CD4-positive, alpha-beta memory T cell (primary cell): ENCODE measurements at regions not wholly inside any gene's neighbourhood (a gene's known extent, or its start where the extent isn't known, plus 50 kb on each side); places are given as distances from the start of the nearest gene placed in this dataset.
A peak's percentile ranks its signal among the peaks of the same experiment; 100 is the strongest.
"Not testable (repeated sequence)": the region's sequence is repeated elsewhere in the genome, so short reads cannot be mapped to it uniquely, and the experiment has no call there.

Source experiments
- CTCF ChIA-PET: fragments of 350-600 bp; sonication (Branson Sonifier 250); formaldehyde crosslinking; loops from one replicate; lab custom pipeline; 2021; ENCODE audit warnings: inconsistent platforms; ENCODE audit not compliant: partially characterized antibody; lab: Charles Lee
- POLR2A ChIA-PET: fragments of 350-600 bp; sonication (Branson Sonifier 250); formaldehyde crosslinking; loops from one replicate; lab custom pipeline; 2021; ENCODE audit not compliant: partially characterized antibody; lab: Charles Lee
- DNase-seq, 5 donors: peaks; one replicate each; pipeline versions ENCODE4 v3.0.0 to v3.0.0-alpha.2; 2020 to 2022; ENCODE audit warnings: mixed read lengths in 1 of 5
- H3K27ac ChIP-seq: one replicate; pipeline ENCODE4 v1.7.0; 2013; ENCODE audit warnings: low read depth, low read length
- H3K27me3 ChIP-seq: 2 replicates; pipeline ENCODE4 v1.7.0; 2013; ENCODE audit warnings: mild to moderate bottlenecking, low read length, moderate library complexity; ENCODE audit not compliant: insufficient read depth
- H3K36me3 ChIP-seq: 2 replicates; pipeline ENCODE4 v1.7.0; 2013; ENCODE audit warnings: mild to moderate bottlenecking, low read length, moderate library complexity; ENCODE audit not compliant: insufficient read depth
- H3K4me1 ChIP-seq: 2 replicates; pipeline ENCODE4 v1.7.0; 2013; ENCODE audit warnings: mild to moderate bottlenecking, low read length, moderate library complexity; ENCODE audit not compliant: insufficient read depth
- H3K4me3 ChIP-seq, 2 donors: one replicate each; pipeline ENCODE4 v1.7.0; 2013; ENCODE audit warnings: low read length in 2 of 2, mild to moderate bottlenecking in 1 of 2
- H3K9me3 ChIP-seq, 2 donors: one replicate each; pipeline ENCODE4 v1.7.0; 2013; ENCODE audit warnings: low read length in 2 of 2, control low read depth in 1 of 2; ENCODE audit not compliant: control insufficient read depth in 1 of 2
- H3K27ac Mint-ChIP-seq, 7 donors: one replicate each; pipeline ENCODE4 v1.8.0; 2020 to 2021; ENCODE audit warnings: mixed read lengths in 7 of 7, mild to moderate bottlenecking in 6 of 7, inconsistent platforms in 3 of 7, moderate library complexity in 3 of 7
- H3K27me3 Mint-ChIP-seq, 2 donors: one replicate each; pipeline ENCODE4 v1.8.0; 2020 to 2021; ENCODE audit warnings: mixed read lengths in 2 of 2
- H3K36me3 Mint-ChIP-seq, 2 donors: one replicate each; pipeline ENCODE4 v1.8.0; 2020 to 2021; ENCODE audit warnings: mixed read lengths in 2 of 2, inconsistent platforms in 1 of 2, mild to moderate bottlenecking in 1 of 2
- H3K4me1 Mint-ChIP-seq, 4 donors: one replicate each; pipeline ENCODE4 v1.8.0; 2020 to 2021; ENCODE audit warnings: mixed read lengths in 4 of 4, mild to moderate bottlenecking in 1 of 4
- H3K4me3 Mint-ChIP-seq, 8 donors: one replicate each; pipeline ENCODE4 v1.8.0; 2020 to 2021; ENCODE audit warnings: mixed read lengths in 8 of 8, mild to moderate bottlenecking in 7 of 8, moderate library complexity in 6 of 8, inconsistent platforms in 3 of 8
- H3K9me3 Mint-ChIP-seq, 8 donors: one replicate each; pipeline ENCODE4 v1.8.0; 2020 to 2021; ENCODE audit warnings: mixed read lengths in 8 of 8, mild to moderate bottlenecking in 5 of 8, inconsistent platforms in 3 of 8, moderate library complexity in 1 of 8
- intact Hi-C: fragments of 100-400 bp; cut with micrococcal nuclease; formaldehyde crosslinking; loops from one replicate; pipeline ENCODE4 v1.15.1; 2023

DNA sequence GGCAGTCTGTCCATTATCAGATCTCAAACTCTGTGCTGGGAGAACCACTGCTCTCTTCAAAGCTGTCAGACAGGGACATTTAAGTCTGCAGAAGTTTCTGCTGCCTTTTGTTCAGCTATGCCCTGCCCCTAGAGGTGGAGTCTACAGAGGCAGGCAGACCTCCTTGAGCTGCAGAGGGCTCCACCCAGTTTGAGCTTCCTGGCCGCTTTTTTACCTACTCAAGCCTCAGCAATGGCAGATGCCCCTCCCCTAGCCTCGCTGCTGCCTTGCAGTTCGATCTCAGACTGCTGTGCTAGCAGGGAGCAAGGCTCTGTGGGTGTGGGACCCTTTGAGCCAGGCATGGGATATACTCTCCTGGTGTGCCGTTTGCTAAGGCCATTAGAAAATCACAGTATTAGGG is 171.1 kb downstream of the CAVIN4 start:
- H3K4me1 Mint-ChIP-seq, H3K27me3 Mint-ChIP-seq, H3K4me1 ChIP-seq, H3K4me3 ChIP-seq, DNase-seq, H3K27me3 ChIP-seq, POLR2A ChIA-PET, H3K36me3 Mint-ChIP-seq, CTCF ChIA-PET, H3K36me3 ChIP-seq, intact Hi-C loops, H3K9me3 ChIP-seq, H3K27ac ChIP-seq, H3K27ac Mint-ChIP-seq, H3K4me3 Mint-ChIP-seq: not testable (repeated sequence)
- H3K9me3 Mint-ChIP-seq: peaks cover 4 to 24% (median 10%) of the 10 kb centered on the region in 8 donors

DNA sequence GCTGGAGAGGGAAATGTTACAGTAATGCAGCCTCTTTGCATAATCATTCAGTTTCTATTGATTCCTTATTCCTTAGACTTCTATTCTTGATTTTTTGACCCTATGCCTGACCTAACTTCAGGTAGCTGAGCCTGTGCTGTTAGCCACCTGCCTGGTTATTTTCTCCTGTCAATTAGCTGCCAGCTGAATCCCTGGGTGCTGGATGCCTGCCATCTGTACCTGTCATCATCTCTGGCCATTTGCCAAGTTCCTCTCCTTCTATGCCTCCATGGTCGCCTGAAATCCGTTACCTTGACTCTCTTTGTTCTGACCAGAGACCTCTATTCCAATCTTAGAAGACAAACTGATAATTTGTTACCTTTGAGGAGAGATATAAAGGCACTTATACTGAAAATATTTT is 178.3 kb downstream of the CAVIN4 start:
- DNase-seq: no peak
- no peaks in the 10 kb centered on the region for H3K36me3 ChIP-seq
- H3K27ac ChIP-seq: no peak overlapping the region
- Mint-ChIP-seq H3K4me3 (no peak overlapping the region), H3K9me3 (peaks cover 0 to 11% (median 6%) of the 10 kb centered on the region in 8 donors), H3K27me3 (no peaks in the 10 kb centered on the region), H3K36me3 (no peaks in the 10 kb centered on the region), H3K27ac (peak overlapping the region in 1 of 7 donors; percentile 49), H3K4me1 (no peaks in the 10 kb centered on the region)
- no peaks in the 10 kb centered on the region for H3K4me1 ChIP-seq
- H3K4me3 ChIP-seq: no peak overlapping the region
- intact Hi-C loops: no loop called here
- ChIA-PET CTCF (no interaction called here), POLR2A (no interaction called here)
- no peaks in the 10 kb centered on the region for H3K9me3 ChIP-seq
- no peaks in the 10 kb centered on the region for H3K27me3 ChIP-seq

DNA sequence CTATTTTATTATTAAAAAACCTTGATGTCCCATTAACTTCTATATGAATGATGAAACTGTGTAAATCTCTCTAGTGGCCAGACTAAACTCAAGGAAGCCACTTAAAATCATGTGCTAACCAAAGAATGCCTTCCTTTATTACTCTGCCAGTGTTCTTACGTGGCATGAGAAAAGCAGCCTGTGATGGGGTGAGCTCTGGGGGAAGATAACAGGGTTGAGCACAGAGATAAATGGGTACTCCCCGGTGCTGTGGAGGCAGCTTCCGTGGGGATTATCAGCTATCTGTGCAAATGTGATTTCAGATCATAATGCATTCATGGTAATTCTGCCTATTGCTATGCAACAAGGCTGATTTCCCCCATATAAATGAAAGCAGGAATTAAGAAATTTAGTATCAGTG is 181.3 kb downstream of the CAVIN4 start:
- ChIA-PET POLR2A (no interaction called here), CTCF (no interaction called here)
- H3K27ac Mint-ChIP-seq: no peak overlapping the region
- no peak overlapping the region for H3K4me3 ChIP-seq
- DNase-seq: no peak
- H3K27me3 ChIP-seq: no peaks in the 10 kb centered on the region
- H3K4me3 Mint-ChIP-seq: no peak overlapping the region
- H3K36me3 Mint-ChIP-seq: no peaks in the 10 kb centered on the region
- H3K27ac ChIP-seq: no peak overlapping the region
- peaks cover 0 to 15% (median 3%) of the 10 kb centered on the region in 8 donors for H3K9me3 Mint-ChIP-seq
- H3K9me3 ChIP-seq: no peaks in the 10 kb centered on the region
- no peaks in the 10 kb centered on the region for H3K36me3 ChIP-seq
- no peaks in the 10 kb centered on the region for H3K4me1 ChIP-seq
- no peaks in the 10 kb centered on the region for H3K27me3 Mint-ChIP-seq
- intact Hi-C loops: no loop called here
- H3K4me1 Mint-ChIP-seq: no peaks in the 10 kb centered on the region

DNA sequence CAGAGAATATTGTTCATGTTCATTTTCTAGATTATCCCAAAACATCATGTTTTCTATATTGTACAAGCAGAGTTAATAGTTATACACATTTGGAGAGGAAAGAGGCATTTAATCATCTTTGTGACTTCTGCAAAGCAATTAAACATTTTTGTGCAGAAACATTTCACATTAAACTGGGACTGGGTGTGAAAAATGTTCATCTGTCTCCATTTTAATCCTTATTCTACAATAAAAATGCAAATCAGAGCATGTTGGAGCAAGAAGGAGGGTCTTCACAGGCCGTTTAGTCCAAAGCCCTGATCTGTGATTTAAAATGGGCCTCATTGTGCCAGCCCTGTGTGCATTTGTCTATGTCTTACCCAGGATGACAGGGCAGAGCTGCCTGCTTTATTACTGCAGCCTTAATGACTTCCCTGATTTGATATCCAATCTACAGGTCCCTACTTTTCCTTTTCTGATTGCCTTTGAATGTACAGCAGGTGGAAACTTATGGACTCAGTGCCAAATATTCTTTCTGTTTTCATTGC is 183.5 kb downstream of the CAVIN4 start:
- Mint-ChIP-seq H3K9me3 (peaks cover 0 to 16% (median 1%) of the 10 kb centered on the region in 8 donors), H3K27me3 (no peaks in the 10 kb centered on the region), H3K4me3 (no peak overlapping the region), H3K36me3 (no peaks in the 10 kb centered on the region), H3K4me1 (no peaks in the 10 kb centered on the region), H3K27ac (no peak overlapping the region)
- CTCF ChIA-PET: no interaction called here
- no peaks in the 10 kb centered on the region for H3K36me3 ChIP-seq
- H3K4me1 ChIP-seq: no peaks in the 10 kb centered on the region
- intact Hi-C loops: no loop called here
- DNase-seq: no peak
- H3K27ac ChIP-seq: no peak overlapping the region
- POLR2A ChIA-PET: no interaction called here
- no peaks in the 10 kb centered on the region for H3K27me3 ChIP-seq
- no peaks in the 10 kb centered on the region for H3K9me3 ChIP-seq
- H3K4me3 ChIP-seq: no peak overlapping the region

DNA sequence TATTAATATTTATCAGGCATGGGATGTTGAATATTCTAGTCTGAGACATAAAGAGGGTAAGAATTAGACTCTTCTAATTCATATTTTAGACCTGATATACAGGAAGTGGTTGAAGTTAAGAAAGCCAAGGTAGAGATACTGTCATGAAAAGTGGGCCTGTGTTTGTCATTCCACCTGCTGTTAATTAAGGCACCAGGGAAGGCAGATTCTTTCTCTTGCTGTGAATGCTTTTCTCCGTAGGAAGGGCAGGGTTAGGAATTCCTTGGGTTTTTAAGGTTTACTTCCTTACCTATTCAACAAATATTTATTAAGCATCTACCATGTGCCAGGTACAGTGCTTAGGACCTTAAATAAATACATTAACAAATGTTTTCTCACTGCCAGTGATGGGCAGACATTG is 196.4 kb downstream of the CAVIN4 start:
- peaks cover 3 to 5% of the 10 kb centered on the region in 2 donors for H3K27me3 Mint-ChIP-seq
- H3K4me3 Mint-ChIP-seq: no peak overlapping the region
- H3K27ac Mint-ChIP-seq: no peak overlapping the region
- Histone ChIP-seq H3K27me3 (no peaks in the 10 kb centered on the region), H3K9me3 (no peaks in the 10 kb centered on the region), H3K27ac (no peak overlapping the region), H3K4me3 (no peak overlapping the region), H3K4me1 (no peaks in the 10 kb centered on the region), H3K36me3 (no peaks in the 10 kb centered on the region)
- H3K4me1 Mint-ChIP-seq: no peaks in the 10 kb centered on the region
- intact Hi-C loops: no loop called here
- ChIA-PET CTCF (no interaction called here), POLR2A (no interaction called here)
- no peaks in the 10 kb centered on the region for H3K36me3 Mint-ChIP-seq
- DNase-seq: no peak
- peaks cover 0 to 5% (median 4%) of the 10 kb centered on the region in 8 donors for H3K9me3 Mint-ChIP-seq

DNA sequence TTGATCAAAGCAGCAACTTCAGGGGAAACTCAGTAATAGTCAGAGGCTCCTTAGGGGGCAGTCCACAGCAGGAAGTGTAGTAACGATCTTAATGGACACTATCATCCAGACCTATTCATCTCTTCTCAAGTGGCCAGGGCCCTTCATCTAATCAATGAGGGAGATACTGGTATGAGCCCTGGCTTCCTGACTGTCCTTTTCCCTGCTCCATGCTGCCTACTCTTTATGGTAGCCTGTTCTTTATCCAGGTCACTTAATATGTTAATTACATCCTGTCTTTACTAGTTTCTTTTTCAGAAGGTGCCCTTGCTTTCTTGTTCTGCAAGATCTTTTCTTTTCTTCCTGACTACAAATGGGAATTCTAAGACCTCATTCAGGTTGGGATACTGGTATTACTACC is 197.1 kb downstream of the CAVIN4 start:
- no peak overlapping the region for H3K27ac ChIP-seq
- H3K4me1 ChIP-seq: no peaks in the 10 kb centered on the region
- CTCF ChIA-PET: no interaction called here
- no peaks in the 10 kb centered on the region for H3K27me3 ChIP-seq
- no peak overlapping the region for H3K27ac Mint-ChIP-seq
- no peaks in the 10 kb centered on the region for H3K9me3 ChIP-seq
- no peaks in the 10 kb centered on the region for H3K4me1 Mint-ChIP-seq
- intact Hi-C loops: no loop called here
- no peak for DNase-seq
- H3K36me3 ChIP-seq: no peaks in the 10 kb centered on the region
- POLR2A ChIA-PET: no interaction called here
- H3K36me3 Mint-ChIP-seq: no peaks in the 10 kb centered on the region
- H3K4me3 ChIP-seq: no peak overlapping the region
- H3K9me3 Mint-ChIP-seq: peaks cover 0 to 8% (median 4%) of the 10 kb centered on the region in 8 donors
- peak overlapping the region in 1 of 8 donors; percentile 29 for H3K4me3 Mint-ChIP-seq
- H3K27me3 Mint-ChIP-seq: peaks cover 3 to 5% of the 10 kb centered on the region in 2 donors

DNA sequence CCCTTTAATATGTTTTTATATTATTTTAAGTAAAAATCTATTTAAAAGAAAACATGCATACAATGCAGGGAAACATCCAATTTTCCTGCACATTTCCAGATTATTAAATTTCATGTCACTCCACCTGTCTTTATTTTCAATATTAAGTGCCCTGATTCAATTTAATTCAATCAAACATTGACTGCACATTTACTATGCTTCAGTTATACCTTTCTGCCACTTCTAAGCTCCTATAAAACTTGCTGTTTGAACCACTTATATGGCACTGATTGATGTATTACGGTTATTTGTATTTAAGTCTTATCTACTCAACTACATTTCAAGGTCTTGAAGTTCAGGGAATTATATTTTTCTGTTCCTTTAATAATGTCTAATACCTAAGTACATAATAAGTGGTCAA is 198.0 kb downstream of the CAVIN4 start:
- H3K27me3 Mint-ChIP-seq: peaks cover 3 to 5% of the 10 kb centered on the region in 2 donors
- no peak overlapping the region for H3K27ac ChIP-seq
- no peaks in the 10 kb centered on the region for H3K9me3 ChIP-seq
- H3K9me3 Mint-ChIP-seq: peaks cover 0 to 8% (median 3%) of the 10 kb centered on the region in 8 donors
- no peaks in the 10 kb centered on the region for H3K27me3 ChIP-seq
- intact Hi-C loops: no loop called here
- no peak overlapping the region for H3K4me3 ChIP-seq
- H3K36me3 Mint-ChIP-seq: no peaks in the 10 kb centered on the region
- no peaks in the 10 kb centered on the region for H3K4me1 ChIP-seq
- DNase-seq: no peak
- ChIA-PET POLR2A (no interaction called here), CTCF (no interaction called here)
- H3K4me1 Mint-ChIP-seq: no peaks in the 10 kb centered on the region
- no peak overlapping the region for H3K4me3 Mint-ChIP-seq
- no peak overlapping the region for H3K27ac Mint-ChIP-seq
- no peaks in the 10 kb centered on the region for H3K36me3 ChIP-seq

DNA sequence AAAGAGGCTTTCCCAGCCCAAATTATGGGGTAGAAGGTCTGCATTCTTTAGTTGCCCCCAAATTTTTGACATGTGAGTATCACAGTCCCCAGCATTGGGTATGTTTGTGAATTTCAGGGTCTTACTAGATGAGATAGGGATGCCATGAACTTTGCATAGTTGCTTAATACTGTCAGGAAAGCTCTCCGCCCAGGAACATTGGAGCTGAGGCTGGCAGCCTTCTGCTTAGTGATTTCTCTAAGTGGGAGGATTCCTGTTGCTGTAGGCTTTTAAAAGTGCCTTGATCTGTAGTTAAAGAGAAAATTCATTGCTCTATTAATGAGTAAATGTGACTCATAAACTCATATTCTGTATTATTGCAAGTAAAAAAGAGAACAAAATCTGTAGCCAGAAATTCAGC is 206.9 kb downstream of the CAVIN4 start:
- no peak overlapping the region for H3K4me3 Mint-ChIP-seq
- no peaks in the 10 kb centered on the region for H3K27me3 ChIP-seq
- no peaks in the 10 kb centered on the region for H3K9me3 ChIP-seq
- ChIA-PET POLR2A (no interaction called here), CTCF (no interaction called here)
- H3K4me3 ChIP-seq: no peak overlapping the region
- H3K27ac Mint-ChIP-seq: no peak overlapping the region
- H3K4me1 Mint-ChIP-seq: no peaks in the 10 kb centered on the region
- no peaks in the 10 kb centered on the region for H3K36me3 Mint-ChIP-seq
- H3K9me3 Mint-ChIP-seq: peaks cover 0 to 11% (median 3%) of the 10 kb centered on the region in 8 donors
- intact Hi-C loops: no loop called here
- no peak for DNase-seq
- H3K27me3 Mint-ChIP-seq: no peaks in the 10 kb centered on the region
- H3K27ac ChIP-seq: no peak overlapping the region
- H3K36me3 ChIP-seq: no peaks in the 10 kb centered on the region
- H3K4me1 ChIP-seq: no peaks in the 10 kb centered on the region
